ENCODE measurements at regions not wholly inside any gene's neighbourhood (a gene's known extent, or its start where the extent isn't known, plus 50 kb on each side); places are given as distances from the start of the nearest gene placed in this dataset.

DNA sequence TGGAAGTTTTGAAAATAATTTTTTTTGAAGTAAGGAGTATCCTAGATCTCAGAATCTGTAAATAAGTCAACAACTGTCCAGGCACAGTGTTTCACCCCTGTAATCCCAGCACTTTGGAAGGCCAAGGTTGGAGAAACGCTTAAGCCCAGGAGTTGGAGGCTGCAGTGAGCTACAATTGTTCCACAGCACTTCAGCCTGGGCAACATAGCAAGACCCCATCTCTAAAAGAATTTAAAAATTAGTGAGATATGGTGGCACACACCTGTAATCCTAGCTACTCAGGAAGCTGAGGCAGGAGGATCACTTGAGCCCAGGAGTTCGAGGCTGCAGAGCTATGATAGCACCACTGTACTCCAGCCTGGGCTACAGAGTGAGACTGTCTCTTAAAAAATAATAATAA lies 87.2 kb upstream of the ZNF507 start:
- TF ChIP-seq YY1 (IDR thresholded peaks at IDR 0.05; ENCODE audit: low read depth) (no peak), CREB1 (IDR thresholded peaks at IDR 0.05; ENCODE audit: low read depth) (no peak), TAF1 (IDR thresholded peaks at IDR 0.05; ENCODE audit: low read depth) (no peak), EP300 (IDR thresholded peaks at IDR 0.05; ENCODE audit: borderline replicate concordance) (no peak), RAD21 (IDR thresholded peaks at IDR 0.05; ENCODE audit: low read depth) (no peak), EGR1 (IDR thresholded peaks at IDR 0.05) (no peak), CEBPB (IDR thresholded peaks at IDR 0.05) (no peak), FOXM1 (IDR thresholded peaks at IDR 0.05; ENCODE audit: borderline replicate concordance, low read depth) (no peak), TEAD4 (IDR thresholded peaks at IDR 0.05) (no peak), NFIC (IDR thresholded peaks at IDR 0.05) (no peak), TCF12 (IDR thresholded peaks at IDR 0.05; ENCODE audit: low read depth) (no peak)
- TF ChIP-seq, protein P1, sequence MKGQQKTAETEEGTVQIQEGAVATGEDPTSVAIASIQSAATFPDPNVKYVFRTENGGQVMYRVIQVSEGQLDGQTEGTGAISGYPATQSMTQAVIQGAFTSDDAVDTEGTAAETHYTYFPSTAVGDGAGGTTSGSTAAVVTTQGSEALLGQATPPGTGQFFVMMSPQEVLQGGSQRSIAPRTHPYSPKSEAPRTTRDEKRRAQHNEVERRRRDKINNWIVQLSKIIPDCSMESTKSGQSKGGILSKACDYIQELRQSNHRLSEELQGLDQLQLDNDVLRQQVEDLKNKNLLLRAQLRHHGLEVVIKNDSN (IDR thresholded peaks at IDR 0.05), result no peak
- TF ChIP-seq, protein P2, sequence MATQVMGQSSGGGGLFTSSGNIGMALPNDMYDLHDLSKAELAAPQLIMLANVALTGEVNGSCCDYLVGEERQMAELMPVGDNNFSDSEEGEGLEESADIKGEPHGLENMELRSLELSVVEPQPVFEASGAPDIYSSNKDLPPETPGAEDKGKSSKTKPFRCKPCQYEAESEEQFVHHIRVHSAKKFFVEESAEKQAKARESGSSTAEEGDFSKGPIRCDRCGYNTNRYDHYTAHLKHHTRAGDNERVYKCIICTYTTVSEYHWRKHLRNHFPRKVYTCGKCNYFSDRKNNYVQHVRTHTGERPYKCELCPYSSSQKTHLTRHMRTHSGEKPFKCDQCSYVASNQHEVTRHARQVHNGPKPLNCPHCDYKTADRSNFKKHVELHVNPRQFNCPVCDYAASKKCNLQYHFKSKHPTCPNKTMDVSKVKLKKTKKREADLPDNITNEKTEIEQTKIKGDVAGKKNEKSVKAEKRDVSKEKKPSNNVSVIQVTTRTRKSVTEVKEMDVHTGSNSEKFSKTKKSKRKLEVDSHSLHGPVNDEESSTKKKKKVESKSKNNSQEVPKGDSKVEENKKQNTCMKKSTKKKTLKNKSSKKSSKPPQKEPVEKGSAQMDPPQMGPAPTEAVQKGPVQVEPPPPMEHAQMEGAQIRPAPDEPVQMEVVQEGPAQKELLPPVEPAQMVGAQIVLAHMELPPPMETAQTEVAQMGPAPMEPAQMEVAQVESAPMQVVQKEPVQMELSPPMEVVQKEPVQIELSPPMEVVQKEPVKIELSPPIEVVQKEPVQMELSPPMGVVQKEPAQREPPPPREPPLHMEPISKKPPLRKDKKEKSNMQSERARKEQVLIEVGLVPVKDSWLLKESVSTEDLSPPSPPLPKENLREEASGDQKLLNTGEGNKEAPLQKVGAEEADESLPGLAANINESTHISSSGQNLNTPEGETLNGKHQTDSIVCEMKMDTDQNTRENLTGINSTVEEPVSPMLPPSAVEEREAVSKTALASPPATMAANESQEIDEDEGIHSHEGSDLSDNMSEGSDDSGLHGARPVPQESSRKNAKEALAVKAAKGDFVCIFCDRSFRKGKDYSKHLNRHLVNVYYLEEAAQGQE (IDR thresholded peaks at IDR 0.05; ENCODE audit: low read depth), result no peak
- TF ChIP-seq, protein P3, sequence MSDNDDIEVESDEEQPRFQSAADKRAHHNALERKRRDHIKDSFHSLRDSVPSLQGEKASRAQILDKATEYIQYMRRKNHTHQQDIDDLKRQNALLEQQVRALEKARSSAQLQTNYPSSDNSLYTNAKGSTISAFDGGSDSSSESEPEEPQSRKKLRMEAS (IDR thresholded peaks at IDR 0.05), result no peak

Measured in Ishikawa (cell line).